SU-DHL-6 (cell line): ENCODE measurements at regions not wholly inside any gene's neighbourhood (a gene's known extent, or its start where the extent isn't known, plus 50 kb on each side); places are given as distances from the start of the nearest gene placed in this dataset.

ENCODE experiments used
- H2AFZ ChIP-seq: fragments of 200-600 bp; sonication (generic); 2 replicates; pipeline ENCODE4 v1.6.1; 2014; ENCODE audit warnings: low read depth, mild to moderate bottlenecking, moderate library complexity, mixed read lengths, antibody characterized with exemption, low read length; ENCODE audit not compliant: severe bottlenecking
- H3F3A ChIP-seq: fragments of 200-600 bp; shearing (Covaris generic); 2 replicates; pipeline ENCODE4 v1.6.0; 2016; ENCODE audit warnings: antibody characterized with exemption, mild to moderate bottlenecking; ENCODE audit not compliant: insufficient read depth
- H3K27ac ChIP-seq: fragments of 200-600 bp; sonication (generic); 2 replicates; pipeline ENCODE4 v1.5.1; 2016; ENCODE audit warnings: low read depth, mild to moderate bottlenecking, low read length, moderate library complexity, mixed read lengths
- H3K27me3 ChIP-seq: fragments of 200-600 bp; sonication (generic), shearing (Covaris generic); 2 replicates; pipeline ENCODE4 v1.6.0; 2014; ENCODE audit warnings: mild to moderate bottlenecking, low read length
- H3K36me3 ChIP-seq: fragments of 200-600 bp; sonication (generic); 2 replicates; pipeline ENCODE4 v1.6.1; 2014; ENCODE audit warnings: mild to moderate bottlenecking, low read length, mixed read lengths
- H3K4me2 ChIP-seq: fragments of 300-600, 200-600 bp; shearing (Covaris generic), sonication (generic); 2 replicates; pipeline ENCODE4 v1.6.0; 2014; ENCODE audit warnings: low read length, low read depth, mild to moderate bottlenecking; ENCODE audit not compliant: poor library complexity, severe bottlenecking
- H3K4me3 ChIP-seq: fragments of 200-600 bp; sonication (generic); 2 replicates; pipeline ENCODE4 v1.5.1; 2014; ENCODE audit warnings: antibody characterized with exemption, low read length, mild to moderate bottlenecking, mixed read lengths; ENCODE audit not compliant: insufficient read depth, poor library complexity, severe bottlenecking
- H3K79me2 ChIP-seq: fragments of 200-600 bp; sonication (generic); 2 replicates; pipeline ENCODE4 v1.6.1; 2014; ENCODE audit warnings: mild to moderate bottlenecking, low read length, moderate library complexity; ENCODE audit not compliant: insufficient read depth
- H3K9ac ChIP-seq: fragments of 200-600 bp; sonication (generic); 2 replicates; pipeline ENCODE4 v1.7.0; 2014; ENCODE audit warnings: mild to moderate bottlenecking, low read length
- H3K9me2 ChIP-seq: fragments of 200-600 bp; sonication (generic); replicated peaks from 2 replicates; pipeline ENCODE4 v1.6.1; 2014; ENCODE audit warnings: low read length; ENCODE audit not compliant: insufficient read depth
- H3K9me3 ChIP-seq: fragments of 200-600 bp; sonication (generic); 2 replicates; pipeline ENCODE4 v1.6.1; 2014; ENCODE audit warnings: low read length, mixed read lengths; ENCODE audit not compliant: insufficient read depth
- H4K20me1 ChIP-seq: fragments of 200-600 bp; sonication (generic); 2 replicates; pipeline ENCODE4 v1.6.1; 2014; ENCODE audit warnings: low read depth, mild to moderate bottlenecking, antibody characterized with exemption, low read length, moderate library complexity, mixed read lengths
- CTCF ChIP-seq: fragments of 200-600 bp; sonication (generic); IDR thresholded peaks from one replicate; pipeline ENCODE4 v1.5.1; 2017; ENCODE audit warnings: antibody characterized with exemption, mild to moderate bottlenecking, low read length, moderate library complexity; ENCODE audit not compliant: insufficient read depth, poor library complexity, severe bottlenecking
- EZH2phosphoT487 ChIP-seq: fragments of 200-600 bp; sonication (generic), shearing (Covaris generic); conservative IDR thresholded peaks from 2 replicates; pipeline ENCODE4 v1.6.1; 2018; ENCODE audit warnings: mild to moderate bottlenecking, antibody characterized with exemption, low read length, moderate library complexity, mixed read lengths

GRCh38 chr14:89085737-89086382 lies 261.4 kb downstream of the TTC8 start:
- H3K79me2 ChIP-seq = no peaks in the 10 kb centered on the region
- no peaks in the 10 kb centered on the region for H3K9me3 ChIP-seq
- H3K4me2 ChIP-seq = no peak overlapping the region
- no peak overlapping the region for H3K9ac ChIP-seq
- no peak overlapping the region for H2AFZ ChIP-seq
- H3K36me3 ChIP-seq = no peaks in the 10 kb centered on the region
- no peaks in the 10 kb centered on the region for H4K20me1 ChIP-seq
- no peaks in the 10 kb centered on the region for H3K9me2 ChIP-seq
- H3K4me3 ChIP-seq = no peak overlapping the region
- TF ChIP-seq CTCF = no peak
- no peak for TF ChIP-seq EZH2phosphoT487
- H3K27me3 ChIP-seq = no peaks in the 10 kb centered on the region
- H3F3A ChIP-seq = no peaks in the 10 kb centered on the region
- no peak overlapping the region for H3K27ac ChIP-seq

GRCh38 chr14:89088530-89088929 lies 264.1 kb downstream of the TTC8 start:
- H4K20me1 ChIP-seq = no peaks in the 10 kb centered on the region
- H3K27me3 ChIP-seq = no peaks in the 10 kb centered on the region
- H2AFZ ChIP-seq = no peak overlapping the region
- H3K36me3 ChIP-seq = no peaks in the 10 kb centered on the region
- H3K9ac ChIP-seq = no peak overlapping the region
- no peak overlapping the region for H3K4me2 ChIP-seq
- no peak overlapping the region for H3K4me3 ChIP-seq
- H3K9me3 ChIP-seq = no peaks in the 10 kb centered on the region
- H3K27ac ChIP-seq = no peak overlapping the region
- TF ChIP-seq CTCF = no peak
- TF ChIP-seq EZH2phosphoT487 = no peak
- H3K9me2 ChIP-seq = no peaks in the 10 kb centered on the region
- H3F3A ChIP-seq = no peaks in the 10 kb centered on the region
- no peaks in the 10 kb centered on the region for H3K79me2 ChIP-seq

GRCh38 chr14:89089330-89089729 lies 264.9 kb downstream of the TTC8 start:
- H4K20me1 ChIP-seq = no peaks in the 10 kb centered on the region
- no peak overlapping the region for H3K4me3 ChIP-seq
- H3K4me2 ChIP-seq = no peak overlapping the region
- no peak overlapping the region for H3K9ac ChIP-seq
- TF ChIP-seq EZH2phosphoT487 (no peak), CTCF (no peak)
- no peak overlapping the region for H2AFZ ChIP-seq
- no peaks in the 10 kb centered on the region for H3K36me3 ChIP-seq
- H3F3A ChIP-seq = no peaks in the 10 kb centered on the region
- H3K9me3 ChIP-seq = no peaks in the 10 kb centered on the region
- no peak overlapping the region for H3K27ac ChIP-seq
- no peaks in the 10 kb centered on the region for H3K27me3 ChIP-seq
- H3K9me2 ChIP-seq = no peaks in the 10 kb centered on the region
- no peaks in the 10 kb centered on the region for H3K79me2 ChIP-seq
